GM06990 (cell line): ENCODE measurements at regions not wholly inside any gene's neighbourhood (a gene's known extent, or its start where the extent isn't known, plus 50 kb on each side); places are given as distances from the start of the nearest gene placed in this dataset.

Source experiments
- DNase-seq: peaks from one replicate; pipeline ENCODE4 v3.0.0-alpha.2; 2011; ENCODE audit not compliant: insufficient read length; ENCODE audit errors: extremely low read depth
- H3K27me3 ChIP-seq: replicated peaks from 2 replicates; pipeline ENCODE4 v1.6.0; 2011; ENCODE audit warnings: low read length; ENCODE audit not compliant: control insufficient read depth, insufficient read depth
- H3K36me3 ChIP-seq: 2 replicates; pipeline ENCODE4 v1.5.1; 2011; ENCODE audit warnings: low read length; ENCODE audit not compliant: control insufficient read depth, insufficient read depth
- H3K4me3 ChIP-seq: replicated peaks from 2 replicates; pipeline ENCODE4 v1.5.1; 2011; ENCODE audit warnings: low read depth, mild to moderate bottlenecking, control low read depth, low read length
- TF ChIP-seq, protein P1 (sequence below): IDR thresholded peaks from 2 replicates; pipeline ENCODE4 v1.5.1; 2011; ENCODE audit warnings: low read length, control low read depth, mild to moderate bottlenecking, inconsistent platforms; ENCODE audit not compliant: insufficient read depth, poor library complexity, severe bottlenecking

DNA sequence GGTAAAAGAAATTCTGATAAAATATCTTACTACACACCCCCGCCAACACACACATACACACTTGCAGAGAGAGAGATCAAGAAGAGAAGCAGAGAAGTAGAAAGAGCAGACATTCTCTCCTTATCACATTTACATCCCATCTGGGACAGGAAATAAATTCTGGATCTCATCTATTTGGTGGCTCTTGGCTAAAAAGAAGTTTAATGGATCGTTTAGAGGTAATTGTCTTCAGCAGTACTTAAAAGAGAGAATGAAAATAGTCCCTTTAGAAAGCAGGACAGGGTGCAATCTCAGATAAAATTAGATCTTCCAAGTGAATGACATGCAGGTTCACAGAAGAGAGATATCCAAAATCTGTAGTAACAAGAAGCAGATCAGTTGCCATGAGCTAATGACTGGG is 1392.5 kb downstream of the RAPGEF2 start:
- TF ChIP-seq, protein P1, sequence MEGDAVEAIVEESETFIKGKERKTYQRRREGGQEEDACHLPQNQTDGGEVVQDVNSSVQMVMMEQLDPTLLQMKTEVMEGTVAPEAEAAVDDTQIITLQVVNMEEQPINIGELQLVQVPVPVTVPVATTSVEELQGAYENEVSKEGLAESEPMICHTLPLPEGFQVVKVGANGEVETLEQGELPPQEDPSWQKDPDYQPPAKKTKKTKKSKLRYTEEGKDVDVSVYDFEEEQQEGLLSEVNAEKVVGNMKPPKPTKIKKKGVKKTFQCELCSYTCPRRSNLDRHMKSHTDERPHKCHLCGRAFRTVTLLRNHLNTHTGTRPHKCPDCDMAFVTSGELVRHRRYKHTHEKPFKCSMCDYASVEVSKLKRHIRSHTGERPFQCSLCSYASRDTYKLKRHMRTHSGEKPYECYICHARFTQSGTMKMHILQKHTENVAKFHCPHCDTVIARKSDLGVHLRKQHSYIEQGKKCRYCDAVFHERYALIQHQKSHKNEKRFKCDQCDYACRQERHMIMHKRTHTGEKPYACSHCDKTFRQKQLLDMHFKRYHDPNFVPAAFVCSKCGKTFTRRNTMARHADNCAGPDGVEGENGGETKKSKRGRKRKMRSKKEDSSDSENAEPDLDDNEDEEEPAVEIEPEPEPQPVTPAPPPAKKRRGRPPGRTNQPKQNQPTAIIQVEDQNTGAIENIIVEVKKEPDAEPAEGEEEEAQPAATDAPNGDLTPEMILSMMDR: no peak
- no peak for DNase-seq

DNA sequence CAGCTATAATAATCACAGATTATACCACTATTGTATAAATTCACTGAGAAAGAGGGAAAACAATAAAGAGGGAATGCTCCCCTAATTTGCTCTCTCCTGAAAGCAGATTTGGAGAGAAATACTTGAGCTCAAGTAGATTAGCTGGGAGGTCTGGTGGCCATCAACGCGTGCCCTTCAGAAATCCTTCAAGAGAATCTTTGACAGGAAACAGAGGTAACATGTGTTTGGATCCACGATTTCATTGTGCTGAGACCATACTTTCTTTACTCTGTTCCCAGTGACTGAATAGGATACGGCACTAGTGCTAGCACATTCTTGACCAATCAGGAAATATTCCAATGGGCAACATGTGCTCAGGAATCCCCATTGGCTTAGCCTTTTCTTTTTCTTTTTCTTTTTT is 1395.3 kb downstream of the RAPGEF2 start:
- TF ChIP-seq, protein P1: no peak

More for the DNA sequence above, 1392.5 kb downstream of the RAPGEF2 start:
- H3K4me3 ChIP-seq: no peak overlapping the region
- no peaks in the 10 kb centered on the region for H3K36me3 ChIP-seq
- H3K27me3 ChIP-seq: no peaks in the 10 kb centered on the region

DNA sequence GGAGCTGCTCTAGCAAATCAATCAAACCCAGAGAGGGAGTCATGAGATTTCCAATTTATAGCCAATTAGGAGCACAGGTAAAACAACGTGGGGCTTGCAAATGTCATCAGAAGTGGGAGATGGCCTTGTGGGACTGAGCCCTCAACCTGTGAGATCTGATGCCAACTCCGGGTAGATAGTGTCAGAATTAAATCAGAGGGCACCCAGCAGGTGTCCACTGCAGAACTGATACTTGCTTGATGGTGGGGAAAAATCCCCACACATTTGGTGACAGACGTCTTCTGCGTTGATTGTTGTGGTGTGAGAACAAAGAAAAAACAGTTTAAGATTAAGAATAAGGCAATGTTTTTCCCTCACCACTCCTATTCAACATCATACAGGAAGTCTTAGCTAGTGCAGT is 1402.8 kb downstream of the RAPGEF2 start:
- H3K4me3 ChIP-seq: no peak overlapping the region
- no peaks in the 10 kb centered on the region for H3K36me3 ChIP-seq
- H3K27me3 ChIP-seq: no peaks in the 10 kb centered on the region
- DNase-seq: no peak
- TF ChIP-seq, protein P1: no peak

More for the DNA sequence above, 1395.3 kb downstream of the RAPGEF2 start:
- DNase-seq: no peak
- Histone ChIP-seq H3K4me3 (no peak overlapping the region), H3K27me3 (no peaks in the 10 kb centered on the region), H3K36me3 (no peaks in the 10 kb centered on the region)

DNA sequence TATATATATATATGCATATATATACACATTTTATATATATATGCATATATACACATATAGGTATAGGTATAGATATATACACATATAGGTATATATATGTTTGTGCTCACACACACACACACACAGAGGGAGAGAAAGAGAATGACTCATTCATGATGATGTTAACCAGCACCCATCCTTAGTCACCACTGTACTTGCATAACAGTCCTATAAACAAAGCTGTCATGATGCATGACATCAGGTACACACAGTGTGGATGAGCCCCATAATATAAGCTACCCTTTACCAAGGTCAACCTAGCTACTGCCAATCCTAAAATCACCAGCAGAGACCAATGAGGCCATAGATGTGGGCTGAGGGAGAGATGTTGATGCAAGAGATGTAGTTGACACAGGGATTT is 1408.0 kb downstream of the RAPGEF2 start:
- TF ChIP-seq, protein P1: no peak
- Histone ChIP-seq H3K27me3 (no peaks in the 10 kb centered on the region), H3K4me3 (no peak overlapping the region), H3K36me3 (no peaks in the 10 kb centered on the region)
- DNase-seq: no peak

DNA sequence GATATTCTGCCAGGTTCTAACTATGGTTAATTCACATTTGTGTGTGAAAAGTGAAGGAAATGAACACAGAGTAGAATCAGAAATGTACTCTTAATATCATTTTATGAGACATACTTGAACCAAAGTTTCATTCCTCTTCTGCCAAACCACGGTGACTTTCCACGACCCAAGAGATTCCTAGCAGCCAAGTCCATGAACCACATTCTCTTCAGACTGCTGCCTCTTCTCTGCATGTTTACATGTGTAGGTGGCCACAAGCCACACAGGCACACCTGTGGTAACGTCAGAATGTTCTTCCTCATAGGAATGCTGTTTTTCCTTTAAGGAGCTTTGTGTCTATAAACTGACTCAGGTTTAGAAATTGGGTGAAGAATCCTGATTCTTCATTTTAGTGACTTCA is 1411.2 kb downstream of the RAPGEF2 start:
- Histone ChIP-seq H3K36me3 (no peaks in the 10 kb centered on the region), H3K27me3 (no peaks in the 10 kb centered on the region), H3K4me3 (no peak overlapping the region)
- TF ChIP-seq, protein P1: no peak
- no peak for DNase-seq

DNA sequence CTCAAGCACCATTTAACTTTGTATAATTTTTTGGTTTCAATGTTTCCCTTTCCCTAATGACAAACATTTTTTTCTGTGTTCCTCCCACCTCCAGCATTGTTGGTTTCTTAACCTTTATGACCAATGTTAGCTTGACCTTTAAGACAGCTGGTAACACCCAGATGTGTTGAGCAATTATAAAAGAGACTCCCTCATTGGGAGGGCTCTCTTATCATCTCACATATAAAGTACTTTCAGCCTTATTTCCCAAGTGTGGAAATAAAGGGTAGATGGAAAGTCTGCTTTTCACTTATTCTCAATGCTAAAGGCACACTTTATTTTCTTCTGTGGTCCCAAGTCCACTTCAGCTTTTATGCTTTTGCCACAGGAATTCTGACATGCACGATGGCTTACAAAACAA is 1420.4 kb downstream of the RAPGEF2 start:
- Histone ChIP-seq H3K36me3 (no peaks in the 10 kb centered on the region), H3K4me3 (no peak overlapping the region), H3K27me3 (no peaks in the 10 kb centered on the region)
- TF ChIP-seq, protein P1: no peak
- no peak for DNase-seq
